Keratinocyte (primary cell): ENCODE measurements at regions not wholly inside any gene's neighbourhood (a gene's known extent, or its start where the extent isn't known, plus 50 kb on each side); places are given as distances from the start of the nearest gene placed in this dataset.
A peak's percentile ranks its signal among the peaks of the same experiment; 100 is the strongest.

Source experiments
- DNase-seq: peaks from one replicate; pipeline ENCODE4 v3.0.0-alpha.2; 2011; ENCODE audit warnings: low read depth, missing footprints, low spot score
- FAIRE-seq: peaks from 2 replicates; lab custom pipeline; 2011; peaks lifted over from hg19 to GRCh38; lab: Jason Lieb, UNC
- H2AFZ ChIP-seq: 2 replicates; pipeline ENCODE4 v1.6.0; 2012; ENCODE audit warnings: low read length, control low read depth, inconsistent platforms; ENCODE audit not compliant: control insufficient read depth
- H3K27ac ChIP-seq: 2 replicates; pipeline ENCODE4 v1.5.1; 2011; ENCODE audit warnings: low read length; ENCODE audit not compliant: control insufficient read depth, insufficient read depth
- H3K27me3 ChIP-seq: 3 replicates; pipeline ENCODE4 v1.6.0; 2011; ENCODE audit warnings: low read length; ENCODE audit not compliant: control insufficient read depth, insufficient read depth; ENCODE audit errors: extremely low read depth
- H3K36me3 ChIP-seq, 2 experiments: 2 replicates in 1 of 2; 3 replicates in 1 of 2; pipeline ENCODE4 v1.5.1; 2011; ENCODE audit warnings: low read length in 2 of 2, mild to moderate bottlenecking in 1 of 2; ENCODE audit not compliant: control insufficient read depth in 2 of 2, insufficient read depth in 2 of 2; ENCODE audit errors: extremely low read depth in 1 of 2
- H3K4me1 ChIP-seq: 3 replicates; pipeline ENCODE4 v1.5.1; 2011; ENCODE audit warnings: low read length; ENCODE audit not compliant: control insufficient read depth, insufficient read depth; ENCODE audit errors: extremely low read depth
- H3K4me2 ChIP-seq: 3 replicates; pipeline ENCODE4 v1.6.0; 2011; ENCODE audit warnings: low read depth, low read length; ENCODE audit not compliant: control insufficient read depth, insufficient read depth; ENCODE audit errors: extremely low read depth
- H3K4me3 ChIP-seq, 3 experiments: fragments of 200-600 bp in 1 of 3; sonication (generic) in 1 of 3; 2 replicates in 2 of 3; 3 replicates in 1 of 3; pipeline ENCODE4 v1.5.1; 2011 to 2016; ENCODE audit warnings: low read length in 3 of 3, mild to moderate bottlenecking in 3 of 3, control low read depth in 2 of 3, inconsistent platforms in 1 of 3, low read depth in 1 of 3, mixed read lengths in 1 of 3, mixed run types in 1 of 3, moderate library complexity in 1 of 3; ENCODE audit not compliant: control insufficient read depth in 2 of 3, insufficient read depth in 2 of 3; ENCODE audit errors: extremely low read depth in 1 of 3
- H3K79me2 ChIP-seq: 2 replicates; pipeline ENCODE4 v1.6.0; 2012; ENCODE audit warnings: low read length; ENCODE audit not compliant: control insufficient read depth, insufficient read depth
- H3K9ac ChIP-seq: 3 replicates; pipeline ENCODE4 v1.6.0; 2011; ENCODE audit warnings: low read length; ENCODE audit not compliant: control insufficient read depth, insufficient read depth; ENCODE audit errors: extremely low read depth
- H3K9me1 ChIP-seq: 3 replicates; pipeline ENCODE4 v1.6.0; 2011; ENCODE audit warnings: low read length; ENCODE audit not compliant: control insufficient read depth, insufficient read depth; ENCODE audit errors: extremely low read depth
- H3K9me3 ChIP-seq: 2 replicates; pipeline ENCODE4 v1.5.1; 2012; ENCODE audit warnings: low read depth, low read length; ENCODE audit not compliant: control insufficient read depth
- H4K20me1 ChIP-seq: 3 replicates; pipeline ENCODE4 v1.6.0; 2011; ENCODE audit warnings: low read length; ENCODE audit not compliant: control insufficient read depth, insufficient read depth; ENCODE audit errors: extremely low read depth
- CTCF ChIP-seq, 3 experiments: IDR thresholded peaks in 1 of 3; conservative IDR thresholded peaks in 1 of 3; optimal IDR thresholded peaks in 1 of 3; 2 replicates in 2 of 3; 3 replicates in 1 of 3; pipeline versions ENCODE3 to v1.5.1; 2011; ENCODE audit warnings: low read length in 3 of 3, mild to moderate bottlenecking in 3 of 3, moderate library complexity in 2 of 3, control low read depth in 1 of 3, inconsistent platforms in 1 of 3; ENCODE audit not compliant: insufficient read depth in 2 of 3; ENCODE audit errors: extremely low read depth in 1 of 3
- EZH2 ChIP-seq: IDR thresholded peaks from one replicate; pipeline ENCODE4 v1.6.1; 2012; ENCODE audit warnings: inconsistent platforms, mild to moderate bottlenecking, low read length, moderate library complexity
- dilution Hi-C: fragments of 300-500 bp; cut with MboI; formaldehyde crosslinking; loops from one replicate; pipeline ENCODE4 v1.7.0; 2020; ENCODE audit warnings: low sequenced_read_pairs; ENCODE audit not compliant: extremely low pct_ligation_motif_present

- peak; percentile 34 for FAIRE-seq
- dilution Hi-C loops: no loop called here
- Histone ChIP-seq H3K4me2 (no peak overlapping the region), H3K9me1 (no peaks in the 10 kb centered on the region), H3K27me3 (no peaks in the 10 kb centered on the region), H3K4me1 (no peaks in the 10 kb centered on the region), H3K4me3 (no peak overlapping the region), H3K79me2 (no peaks in the 10 kb centered on the region), H3K27ac (no peak overlapping the region), H3K9me3 (no peaks in the 10 kb centered on the region), H3K9ac (no peak overlapping the region), H4K20me1 (no peaks in the 10 kb centered on the region), H3K36me3 (no peaks in the 10 kb centered on the region), H2AFZ (no peak overlapping the region)
- no peak for TF ChIP-seq CTCF (optimal IDR thresholded peaks at IDR 0.05 in 1 of 3, IDR thresholded peaks at IDR 0.05 in 1 of 3, conservative IDR thresholded peaks at IDR 0.05 in 1 of 3; ENCODE audit: extremely low read depth in 1 of 3, insufficient read depth in 2 of 3, low read length in 3 of 3)
- TF ChIP-seq EZH2: no peak
- DNase-seq: no peak
Observed at GRCh38 chr5:68628082-68628814, 412.7 kb downstream of the PIK3R1 start.

- Histone ChIP-seq H3K36me3 (no peaks in the 10 kb centered on the region), H3K4me2 (no peak overlapping the region), H3K79me2 (no peaks in the 10 kb centered on the region), H3K9ac (no peak overlapping the region), H3K4me1 (no peaks in the 10 kb centered on the region), H3K9me3 (no peaks in the 10 kb centered on the region), H3K27me3 (peaks cover 4% of the 10 kb centered on the region), H3K9me1 (no peaks in the 10 kb centered on the region), H3K27ac (no peak overlapping the region), H2AFZ (no peak overlapping the region), H4K20me1 (no peaks in the 10 kb centered on the region), H3K4me3 (no peak overlapping the region)
- no peak for TF ChIP-seq EZH2
- TF ChIP-seq CTCF (optimal IDR thresholded peaks at IDR 0.05 in 1 of 3, IDR thresholded peaks at IDR 0.05 in 1 of 3, conservative IDR thresholded peaks at IDR 0.05 in 1 of 3; ENCODE audit: extremely low read depth in 1 of 3, insufficient read depth in 2 of 3, low read length in 3 of 3): no peak
- dilution Hi-C loops: no loop called here
- DNase-seq (no peak), FAIRE-seq (no peak)
Observed at GRCh38 chr5:68630354-68630753, 414.8 kb downstream of the PIK3R1 start.
